ENCODE measurements at regions not wholly inside any gene's neighbourhood (a gene's known extent, or its start where the extent isn't known, plus 50 kb on each side); places are given as distances from the start of the nearest gene placed in this dataset.

GRCh38 chr14:47919334-47919846 lies 244.0 kb upstream of the MDGA2 start:
- no peak overlapping the region for H2AFZ ChIP-seq (ENCODE audit: low read depth, low read length, poor library complexity, severe bottlenecking)
- intact Hi-C loops (cut with micrococcal nuclease) = no loop called here
- no peaks in the 10 kb centered on the region for H3K9me2 ChIP-seq (ENCODE audit: insufficient read depth)
- no TSS peak for BruUV-seq (replicated peaks)
- TF ChIP-seq ZBTB33 (IDR thresholded peaks at IDR 0.05; ENCODE audit: extremely low read depth, insufficient replicate concordance, low read length) (no peak), ATF3 (IDR thresholded peaks at IDR 0.05) (no peak), JUND (IDR thresholded peaks at IDR 0.05) (no peak), ZFX (IDR thresholded peaks at IDR 0.05) (no peak), MAX (IDR thresholded peaks at IDR 0.05) (no peak), EZH2 (IDR thresholded peaks at IDR 0.05) (no peak), CEBPB (IDR thresholded peaks at IDR 0.05; ENCODE audit: low read depth) (no peak), EGR1 (IDR thresholded peaks at IDR 0.05; ENCODE audit: low read depth) (no peak), RAD21 (IDR thresholded peaks at IDR 0.05; ENCODE audit: low read depth) (no peak), TCF7L2 (IDR thresholded peaks at IDR 0.05; ENCODE audit: borderline replicate concordance, extremely low read depth, insufficient read depth, insufficient read length) (no peak), EZH2phosphoT487 (IDR thresholded peaks at IDR 0.05; ENCODE audit: borderline replicate concordance) (no peak), YY1 (IDR thresholded peaks at IDR 0.05; ENCODE audit: extremely low read depth, insufficient replicate concordance, low read depth, low read length) (no peak), POLR2A (IDR thresholded peaks at IDR 0.05; ENCODE audit: borderline replicate concordance, extremely low read depth, insufficient read depth, insufficient read length) (no peak), CBX3 (IDR thresholded peaks at IDR 0.05; ENCODE audit: low read depth) (no peak), CTCF (IDR thresholded peaks at IDR 0.05 in 2 of 3, conservative IDR thresholded peaks at IDR 0.05 in 1 of 3; ENCODE audit: borderline replicate concordance in 1 of 3, insufficient read depth in 1 of 3, low read depth in 2 of 3, low read length in 2 of 3) (no peak), POLR2AphosphoS5 (IDR thresholded peaks at IDR 0.05; ENCODE audit: low read depth, low read length) (no peak), SRF (IDR thresholded peaks at IDR 0.05; ENCODE audit: low read depth) (no peak), SIN3A (IDR thresholded peaks at IDR 0.05; ENCODE audit: low read depth) (no peak), REST (IDR thresholded peaks at IDR 0.05; ENCODE audit: low read depth) (no peak), ZNF274 (IDR thresholded peaks at IDR 0.05; ENCODE audit: low read depth, low read length) (no peak)
- no peak overlapping the region for H3K9ac ChIP-seq (ENCODE audit: low read length)
- DNase-seq (ENCODE audit: low read depth, low spot score) (no peak), ATAC-seq (no peak)
- H3K4me2 ChIP-seq (ENCODE audit: low read length) = no peak overlapping the region
- ChIA-PET CTCF (no interaction called here), POLR2A (no interaction called here), RAD21 (ENCODE audit: low non-redundant PET in 1 of 2, low total read pairs in 2 of 2, uncharacterized antibody in 2 of 2, unreplicated experiment in 2 of 2) (no interaction called here)
- H3K4me1 ChIP-seq (ENCODE audit: control insufficient read depth in 1 of 2, insufficient read depth in 2 of 2, low read length in 2 of 2) = no peaks in the 10 kb centered on the region
- H3K4me3 ChIP-seq (replicated peaks in 1 of 2; ENCODE audit: low read depth in 1 of 2, low read length in 2 of 2) = no peak overlapping the region
- no peaks in the 10 kb centered on the region for H3K79me2 ChIP-seq (ENCODE audit: insufficient read depth, low read length)
- no peaks in the 10 kb centered on the region for H4K20me1 ChIP-seq (ENCODE audit: insufficient read depth)
- no peak overlapping the region for H3K27ac ChIP-seq (ENCODE audit: low read depth, low read length)
- no peaks in the 10 kb centered on the region for H3K27me3 ChIP-seq (ENCODE audit: insufficient read depth, low read length)
- H3K9me3 ChIP-seq (ENCODE audit: control insufficient read depth in 1 of 2, insufficient read depth in 1 of 2, low read depth in 1 of 2, low read length in 2 of 2) = peaks cover 0 to 4% of the 10 kb centered on the region in 2 experiments; a peak in 1 of 4 replicates
- H3K36me3 ChIP-seq (ENCODE audit: control insufficient read depth in 1 of 2, insufficient read depth in 2 of 2, low read length in 2 of 2) = no peaks in the 10 kb centered on the region
